PC-9 (cell line): ENCODE measurements at regions not wholly inside any gene's neighbourhood (a gene's known extent, or its start where the extent isn't known, plus 50 kb on each side); places are given as distances from the start of the nearest gene placed in this dataset.
"Not testable (repeated sequence)": the region's sequence is repeated elsewhere in the genome, so short reads cannot be mapped to it uniquely, and the experiment has no call there.

Experiments
- BruUV-seq: library from RNA; stranded (reverse); fragments of 400-500 nt; replicated peaks from 2 replicates; lab custom pipeline; 2021; lab: Mats Ljungman, UMichigan
- CTCF ChIA-PET: fragments of 300-600 bp; sonication (Branson Sonifier 250); formaldehyde crosslinking; loops from one replicate; lab custom pipeline; 2022; ENCODE audit warnings: antibody characterized with exemption; lab: Charles Lee
- POLR2A ChIA-PET: fragments of 300-600 bp; sonication (Branson Sonifier 250); formaldehyde crosslinking; loops from one replicate; lab custom pipeline; 2022; ENCODE audit warnings: antibody characterized with exemption; ENCODE audit not compliant: unreplicated experiment; lab: Charles Lee
- DNase-seq, 2 experiments: peaks; one replicate each; pipeline versions ENCODE4 v3.0.0 to v3.0.0-alpha.2; 2015 to 2022; ENCODE audit warnings: mixed read lengths in 1 of 2
- H2AFZ ChIP-seq: fragments of 200-600 bp; sonication (generic); 2 replicates; pipeline ENCODE4 v1.8.1; 2017; ENCODE audit warnings: antibody characterized with exemption
- H3F3A ChIP-seq: fragments of 200-600 bp; sonication (generic); 2 replicates; pipeline ENCODE4 v1.8.1; 2017; ENCODE audit warnings: antibody characterized with exemption, mild to moderate bottlenecking, low read depth; ENCODE audit not compliant: insufficient read depth
- H3K27ac ChIP-seq: fragments of 200-600 bp; sonication (generic); 2 replicates; pipeline ENCODE4 v1.6.1; 2016; ENCODE audit warnings: mixed run types
- H3K27me3 ChIP-seq: fragments of 200-600 bp; sonication (generic); 2 replicates; pipeline ENCODE4 v1.6.1; 2016; ENCODE audit warnings: low read depth, mixed run types; ENCODE audit not compliant: insufficient read depth
- H3K36me3 ChIP-seq: fragments of 200-600 bp; sonication (generic); 2 replicates; pipeline ENCODE4 v1.6.1; 2016; ENCODE audit warnings: low read depth, mixed run types
- H3K4me1 ChIP-seq: fragments of 200-600 bp; sonication (generic); replicated peaks from 2 replicates; pipeline ENCODE4 v1.6.1; 2016; ENCODE audit warnings: mixed run types; ENCODE audit not compliant: insufficient read depth
- H3K4me2 ChIP-seq: fragments of 200-600 bp; sonication (generic); 2 replicates; pipeline ENCODE4 v1.6.1; 2017; ENCODE audit warnings: mixed run types
- H3K4me3 ChIP-seq: fragments of 200-600 bp; sonication (generic); 2 replicates; pipeline ENCODE4 v1.6.1; 2016; ENCODE audit warnings: mixed run types
- H3K79me2 ChIP-seq: fragments of 200-600 bp; sonication (generic); 2 replicates; pipeline ENCODE4 v1.6.1; 2017; ENCODE audit warnings: low read depth, mixed run types
- H3K9me2 ChIP-seq: fragments of 200-600 bp; sonication (generic); 2 replicates; pipeline ENCODE4 v1.8.1; 2017; ENCODE audit warnings: mild to moderate bottlenecking; ENCODE audit not compliant: insufficient read depth
- H3K9me3 ChIP-seq: fragments of 200-600 bp; sonication (generic); 2 replicates; pipeline ENCODE4 v1.8.1; 2016; ENCODE audit warnings: low read depth; ENCODE audit not compliant: insufficient read depth
- H4K20me1 ChIP-seq: fragments of 200-600 bp; sonication (generic); 2 replicates; pipeline ENCODE4 v1.8.1; 2017; ENCODE audit not compliant: insufficient read depth
- EZH2 ChIP-seq: fragments of 200-600 bp; sonication (generic); IDR thresholded peaks from 2 replicates; pipeline ENCODE4 v1.8.0; 2017; ENCODE audit warnings: antibody characterized with exemption, low read depth
- intact Hi-C: fragments of 100-400 bp; cut with micrococcal nuclease; formaldehyde crosslinking; loops from one replicate; pipeline ENCODE4 v1.10.0; 2022; ENCODE audit not compliant: unreplicated experiment
- TF ChIP-seq, protein P1 (sequence below): fragments of 200-600 bp; sonication (generic); conservative IDR thresholded peaks from 2 replicates; pipeline ENCODE4 v1.6.1; 2017; ENCODE audit warnings: mixed run types, antibody characterized with exemption, mild to moderate bottlenecking, moderate library complexity

DNA sequence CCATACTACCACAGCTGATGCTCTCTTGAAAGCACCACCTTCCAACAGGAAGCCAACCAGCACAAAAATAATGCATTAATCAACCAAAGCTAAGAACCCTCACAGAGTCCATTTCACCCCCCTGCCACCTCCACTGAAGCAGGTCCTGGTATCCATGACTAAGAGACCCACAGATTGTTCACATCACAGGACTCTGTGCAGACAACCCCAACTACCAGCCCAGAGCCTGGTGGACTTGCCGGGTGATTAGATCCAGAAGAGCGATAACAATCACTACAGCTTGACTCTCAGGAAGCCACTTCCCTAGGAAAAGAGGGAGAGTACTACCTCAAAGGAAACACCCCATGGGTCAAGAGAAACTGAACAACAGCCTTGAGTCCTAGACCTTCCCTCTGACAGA, 528.1 kb downstream of the KIF20B start:
- Histone ChIP-seq H3K9me3 (no peaks in the 10 kb centered on the region), H3F3A (no peaks in the 10 kb centered on the region), H3K27me3 (no peaks in the 10 kb centered on the region), H4K20me1 (no peaks in the 10 kb centered on the region), H3K4me3 (no peak overlapping the region), H3K4me2 (no peak overlapping the region), H3K9me2 (no peaks in the 10 kb centered on the region), H3K79me2 (no peaks in the 10 kb centered on the region), H2AFZ (no peak overlapping the region), H3K27ac (no peak overlapping the region), H3K4me1 (no peaks in the 10 kb centered on the region), H3K36me3 (no peaks in the 10 kb centered on the region)
- intact Hi-C loops = no loop called here
- TF ChIP-seq EZH2 = no peak
- TF ChIP-seq, protein P1, sequence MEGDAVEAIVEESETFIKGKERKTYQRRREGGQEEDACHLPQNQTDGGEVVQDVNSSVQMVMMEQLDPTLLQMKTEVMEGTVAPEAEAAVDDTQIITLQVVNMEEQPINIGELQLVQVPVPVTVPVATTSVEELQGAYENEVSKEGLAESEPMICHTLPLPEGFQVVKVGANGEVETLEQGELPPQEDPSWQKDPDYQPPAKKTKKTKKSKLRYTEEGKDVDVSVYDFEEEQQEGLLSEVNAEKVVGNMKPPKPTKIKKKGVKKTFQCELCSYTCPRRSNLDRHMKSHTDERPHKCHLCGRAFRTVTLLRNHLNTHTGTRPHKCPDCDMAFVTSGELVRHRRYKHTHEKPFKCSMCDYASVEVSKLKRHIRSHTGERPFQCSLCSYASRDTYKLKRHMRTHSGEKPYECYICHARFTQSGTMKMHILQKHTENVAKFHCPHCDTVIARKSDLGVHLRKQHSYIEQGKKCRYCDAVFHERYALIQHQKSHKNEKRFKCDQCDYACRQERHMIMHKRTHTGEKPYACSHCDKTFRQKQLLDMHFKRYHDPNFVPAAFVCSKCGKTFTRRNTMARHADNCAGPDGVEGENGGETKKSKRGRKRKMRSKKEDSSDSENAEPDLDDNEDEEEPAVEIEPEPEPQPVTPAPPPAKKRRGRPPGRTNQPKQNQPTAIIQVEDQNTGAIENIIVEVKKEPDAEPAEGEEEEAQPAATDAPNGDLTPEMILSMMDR = no peak
- POLR2A ChIA-PET = no interaction called here
- no TSS peak for BruUV-seq
- CTCF ChIA-PET = no interaction called here
- DNase-seq = no peak

DNA sequence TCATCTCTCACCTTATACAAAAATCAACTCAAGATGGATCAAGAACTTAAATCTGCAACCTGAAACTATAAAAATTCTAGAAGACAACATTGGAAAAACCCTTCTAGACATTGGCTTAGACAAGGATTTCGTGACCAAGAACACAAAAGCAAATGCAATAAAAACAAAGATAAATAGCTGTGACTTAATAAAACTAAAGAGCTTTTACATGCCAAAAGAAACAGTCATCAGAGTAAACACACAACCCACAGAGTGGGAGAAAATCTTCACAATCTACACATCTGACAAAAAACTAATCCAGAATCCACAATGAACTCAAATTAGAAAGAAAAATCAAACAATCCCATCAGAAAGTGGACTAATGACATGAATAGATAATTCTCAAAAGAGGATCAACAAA, 532.4 kb downstream of the KIF20B start:
- H3K9me3 ChIP-seq, H3K4me2 ChIP-seq, H3K9me2 ChIP-seq, DNase-seq, H4K20me1 ChIP-seq, H2AFZ ChIP-seq, POLR2A ChIA-PET, BruUV-seq, H3K4me1 ChIP-seq, CTCF ChIA-PET, H3K4me3 ChIP-seq, H3K36me3 ChIP-seq, H3K79me2 ChIP-seq, intact Hi-C loops, H3K27me3 ChIP-seq, H3K27ac ChIP-seq, H3F3A ChIP-seq: not testable (repeated sequence)

DNA sequence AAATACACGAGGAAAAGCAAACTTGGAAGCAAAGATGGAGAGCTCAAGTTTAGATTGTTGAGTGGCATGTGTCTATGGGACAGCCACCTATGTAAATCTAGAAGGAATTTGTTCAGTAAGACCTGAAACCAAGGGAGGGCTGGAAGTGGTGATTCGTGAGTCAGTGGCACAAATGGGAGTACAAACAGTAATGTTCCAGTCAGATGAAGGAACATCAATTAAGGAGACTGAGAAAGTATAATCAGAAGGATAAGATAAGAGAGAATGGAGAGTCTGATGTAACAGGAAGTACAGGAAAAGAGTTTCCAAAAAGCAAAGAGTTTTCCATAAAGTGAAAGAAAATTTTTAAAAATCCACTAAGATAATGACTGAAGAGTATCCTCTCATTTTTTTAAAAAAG, 544.2 kb downstream of the KIF20B start:
- ChIA-PET POLR2A (no interaction called here), CTCF (no interaction called here)
- Histone ChIP-seq H4K20me1 (no peaks in the 10 kb centered on the region), H3K4me3 (no peak overlapping the region), H3K27me3 (no peaks in the 10 kb centered on the region), H3K9me3 (no peaks in the 10 kb centered on the region), H3K4me1 (no peaks in the 10 kb centered on the region), H3K36me3 (no peaks in the 10 kb centered on the region), H3K27ac (no peak overlapping the region), H3F3A (no peaks in the 10 kb centered on the region), H2AFZ (no peak overlapping the region), H3K4me2 (no peak overlapping the region), H3K79me2 (no peaks in the 10 kb centered on the region), H3K9me2 (no peaks in the 10 kb centered on the region)
- TF ChIP-seq EZH2 = no peak
- TF ChIP-seq, protein P1 = no peak
- DNase-seq = no peak
- intact Hi-C loops = no loop called here
- no TSS peak for BruUV-seq

DNA sequence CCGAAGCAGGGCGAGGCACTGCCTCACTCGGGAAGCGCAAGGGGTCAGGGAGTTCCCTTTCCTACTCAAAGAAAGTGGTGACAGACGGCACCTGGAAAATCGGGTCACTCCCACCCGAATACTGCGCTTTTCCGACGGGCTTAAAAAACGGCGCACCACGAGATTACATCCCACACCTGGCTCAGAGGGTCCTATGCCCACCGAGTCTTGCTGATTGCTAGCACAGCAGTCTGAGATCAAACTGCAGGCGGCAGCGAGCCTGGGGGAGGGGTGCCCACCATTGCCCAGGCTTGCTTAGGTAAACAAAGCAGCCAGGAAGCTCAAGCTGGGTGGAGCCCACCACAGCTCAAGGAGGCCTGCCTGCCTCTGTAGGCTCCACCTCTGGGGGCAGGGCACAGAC, 549.4 kb downstream of the KIF20B start:
- CTCF ChIA-PET, H3K79me2 ChIP-seq: not testable (repeated sequence)

More for the DNA sequence above, 549.4 kb downstream of the KIF20B start:
- H3K4me1 ChIP-seq, H3K4me2 ChIP-seq, DNase-seq, BruUV-seq, H3K4me3 ChIP-seq, H3K9me2 ChIP-seq, H4K20me1 ChIP-seq, H3K36me3 ChIP-seq, H3F3A ChIP-seq, H3K27me3 ChIP-seq, H3K27ac ChIP-seq, H3K9me3 ChIP-seq, POLR2A ChIA-PET, H2AFZ ChIP-seq, intact Hi-C loops: not testable (repeated sequence)
